ENCODE measurements at regions not wholly inside any gene's neighbourhood (a gene's known extent, or its start where the extent isn't known, plus 50 kb on each side); places are given as distances from the start of the nearest gene placed in this dataset.

GRCh38 chr14:58825606-58826005 lies 187.8 kb downstream of the DACT1 start:
- Histone ChIP-seq H3K9me3 (no peaks in the 10 kb centered on the region), H3K27me3 (no peaks in the 10 kb centered on the region), H3K36me3 (no peaks in the 10 kb centered on the region), H3K4me3 (ENCODE audit: low read depth in 1 of 2, low read length in 1 of 2) (no peak overlapping the region), H3K27ac (no peak overlapping the region), H3K4me1 (ENCODE audit: control insufficient read depth in 1 of 2, insufficient read depth in 1 of 2, low read depth in 1 of 2, low read length in 1 of 2) (no peaks in the 10 kb centered on the region)
- TF ChIP-seq CTCF (IDR thresholded peaks at IDR 0.05): no peak

- H3K36me3 ChIP-seq: no peaks in the 10 kb centered on the region
- TF ChIP-seq CTCF (IDR thresholded peaks at IDR 0.05): no peak
- H3K4me3 ChIP-seq (ENCODE audit: low read depth in 1 of 2, low read length in 1 of 2): no peak overlapping the region
- no peaks in the 10 kb centered on the region for H3K9me3 ChIP-seq
- H3K4me1 ChIP-seq (ENCODE audit: control insufficient read depth in 1 of 2, insufficient read depth in 1 of 2, low read depth in 1 of 2, low read length in 1 of 2): no peaks in the 10 kb centered on the region
- H3K27ac ChIP-seq: no peak overlapping the region
- no peaks in the 10 kb centered on the region for H3K27me3 ChIP-seq
Measured at GRCh38 chr14:58826845-58827686, 189.3 kb downstream of the DACT1 start.

GRCh38 chr14:58828298-58828697 lies 190.5 kb downstream of the DACT1 start:
- H3K27ac ChIP-seq: no peak overlapping the region
- H3K36me3 ChIP-seq: no peaks in the 10 kb centered on the region
- no peaks in the 10 kb centered on the region for H3K27me3 ChIP-seq
- no peak for TF ChIP-seq CTCF (IDR thresholded peaks at IDR 0.05)
- no peaks in the 10 kb centered on the region for H3K9me3 ChIP-seq
- H3K4me3 ChIP-seq (ENCODE audit: low read depth in 1 of 2, low read length in 1 of 2): no peak overlapping the region
- H3K4me1 ChIP-seq (ENCODE audit: control insufficient read depth in 1 of 2, insufficient read depth in 1 of 2, low read depth in 1 of 2, low read length in 1 of 2): no peaks in the 10 kb centered on the region

GRCh38 chr14:58829594-58829993 lies 191.8 kb downstream of the DACT1 start:
- no peaks in the 10 kb centered on the region for H3K27me3 ChIP-seq
- H3K9me3 ChIP-seq: no peaks in the 10 kb centered on the region
- no peaks in the 10 kb centered on the region for H3K36me3 ChIP-seq
- H3K4me1 ChIP-seq (ENCODE audit: control insufficient read depth in 1 of 2, insufficient read depth in 1 of 2, low read depth in 1 of 2, low read length in 1 of 2): no peaks in the 10 kb centered on the region
- no peak for TF ChIP-seq CTCF (IDR thresholded peaks at IDR 0.05)
- no peak overlapping the region for H3K4me3 ChIP-seq (ENCODE audit: low read depth in 1 of 2, low read length in 1 of 2)
- H3K27ac ChIP-seq: no peak overlapping the region

GRCh38 chr14:58830121-58830520 lies 192.4 kb downstream of the DACT1 start:
- Histone ChIP-seq H3K9me3 (no peaks in the 10 kb centered on the region), H3K36me3 (no peaks in the 10 kb centered on the region), H3K27ac (no peak overlapping the region), H3K4me1 (ENCODE audit: control insufficient read depth in 1 of 2, insufficient read depth in 1 of 2, low read depth in 1 of 2, low read length in 1 of 2) (no peaks in the 10 kb centered on the region), H3K27me3 (no peaks in the 10 kb centered on the region), H3K4me3 (ENCODE audit: low read depth in 1 of 2, low read length in 1 of 2) (no peak overlapping the region)
- no peak for TF ChIP-seq CTCF (IDR thresholded peaks at IDR 0.05)
